VCaP (cell line): ENCODE measurements at regions not wholly inside any gene's neighbourhood (a gene's known extent, or its start where the extent isn't known, plus 50 kb on each side); places are given as distances from the start of the nearest gene placed in this dataset.

ENCODE experiments used
- H3K27ac ChIP-seq: fragments of 450-650 bp; 2 replicates; pipeline ENCODE4 v1.5.1; 2017
- CTCF ChIP-seq: fragments of 450-650 bp; conservative IDR thresholded peaks from 2 replicates; pipeline ENCODE4 v1.5.1; 2017; ENCODE audit warnings: mild to moderate bottlenecking, moderate library complexity

- no peak overlapping the region for H3K27ac ChIP-seq
- no peak for TF ChIP-seq CTCF
Measured at GRCh38 chr2:60070736-60071489, 482.5 kb downstream of the BCL11A start.

- TF ChIP-seq CTCF = no peak
- H3K27ac ChIP-seq = no peak overlapping the region
Measured at GRCh38 chr2:60070196-60070595, 483.3 kb downstream of the BCL11A start.

GRCh38 chr2:60068755-60069154, 484.7 kb downstream of the BCL11A start:
- no peak overlapping the region for H3K27ac ChIP-seq
- no peak for TF ChIP-seq CTCF

GRCh38 chr2:60067006-60067405, 486.4 kb downstream of the BCL11A start:
- no peak for TF ChIP-seq CTCF
- no peak overlapping the region for H3K27ac ChIP-seq

- no peak for TF ChIP-seq CTCF
- H3K27ac ChIP-seq = no peak overlapping the region
Measured at GRCh38 chr2:60066096-60066839, 487.2 kb downstream of the BCL11A start.

- TF ChIP-seq CTCF = no peak
- no peak overlapping the region for H3K27ac ChIP-seq
Measured at GRCh38 chr2:60064687-60065389, 488.6 kb downstream of the BCL11A start.

- H3K27ac ChIP-seq = no peak overlapping the region
- no peak for TF ChIP-seq CTCF
Measured at GRCh38 chr2:60058781-60059180, 494.7 kb downstream of the BCL11A start.
